Activated CD4-positive, alpha-beta T cell treated with anti-CD3 and anti-CD28 coated beads for 36 hours (primary cell): ENCODE measurements at regions not wholly inside any gene's neighbourhood (a gene's known extent, or its start where the extent isn't known, plus 50 kb on each side); places are given as distances from the start of the nearest gene placed in this dataset.
"Not testable (repeated sequence)": the region's sequence is repeated elsewhere in the genome, so short reads cannot be mapped to it uniquely, and the experiment has no call there.

ENCODE experiments used
- ATAC-seq: fragments of 200-7000 bp; cut with Tn5 transposase; one replicate; pipeline ENCODE4 v1.10.0; 2021; ENCODE audit warnings: mild to moderate bottlenecking, moderate library complexity
- CTCF ChIA-PET: fragments of 350-600 bp; sonication (Branson Sonifier 250); formaldehyde crosslinking; loops from one replicate; lab custom pipeline; 2021; ENCODE audit warnings: antibody characterized with exemption; lab: Charles Lee
- POLR2A ChIA-PET: fragments of 350-600 bp; sonication (Branson Sonifier 250); formaldehyde crosslinking; loops from one replicate; lab custom pipeline; 2021; ENCODE audit warnings: antibody characterized with exemption, inconsistent platforms; lab: Charles Lee
- DNase-seq: peaks from one replicate; pipeline ENCODE4 v3.0.0-alpha.2; 2020
- H3K27ac Mint-ChIP-seq: one replicate; pipeline ENCODE4 v1.8.0; 2021; ENCODE audit warnings: mixed read lengths
- H3K27me3 Mint-ChIP-seq: one replicate; pipeline ENCODE4 v1.8.0; 2021; ENCODE audit warnings: mixed read lengths
- H3K36me3 Mint-ChIP-seq: one replicate; pipeline ENCODE4 v1.8.0; 2021; ENCODE audit warnings: low read depth, mixed read lengths
- H3K4me1 Mint-ChIP-seq: one replicate; pipeline ENCODE4 v1.8.0; 2021; ENCODE audit warnings: mixed read lengths
- H3K4me3 Mint-ChIP-seq: one replicate; pipeline ENCODE4 v1.8.0; 2021; ENCODE audit warnings: mild to moderate bottlenecking, moderate library complexity, mixed read lengths
- H3K9me3 Mint-ChIP-seq: one replicate; pipeline ENCODE4 v1.8.0; 2021; ENCODE audit warnings: low read depth, mixed read lengths
- intact Hi-C, 2 experiments: fragments of 100-400 bp; cut with DNase I in 1 of 2; cut with micrococcal nuclease in 1 of 2; formaldehyde crosslinking; loops; one replicate each; pipeline versions ENCODE4 v1.14.2 to v1.15.1; 2022 to 2024; cut with DNase I, micrococcal nuclease

GRCh38 chr14:80055667-80056496 lies 155.4 kb downstream of the DIO2 start:
- ATAC-seq (no peak), DNase-seq (peak; percentile 6)
- H3K27me3 Mint-ChIP-seq = peaks cover 4% of the 10 kb centered on the region
- CTCF ChIA-PET = interaction anchor here (0.6 to 1.5 kb wide), 6 partner anchors 13 to 931 kb away, joined by 3 to 4 read pairs (median 3); no protein-coding TSS in a partner anchor
- H3K4me1 Mint-ChIP-seq = no peaks in the 10 kb centered on the region
- H3K9me3 Mint-ChIP-seq = no peaks in the 10 kb centered on the region
- intact Hi-C loops = loop anchor here (1.0 to 10.0 kb wide), 4 partner anchors 795 to 1109 kb away; no protein-coding TSS in a partner anchor
- no peak overlapping the region for H3K4me3 Mint-ChIP-seq
- POLR2A ChIA-PET = interaction anchor here (0.6 kb wide), 1 partner anchor 1116 kb away, joined by 4 read pairs; no protein-coding TSS in a partner anchor
- H3K27ac Mint-ChIP-seq = no peak overlapping the region
- no peaks in the 10 kb centered on the region for H3K36me3 Mint-ChIP-seq

GRCh38 chr14:80055226-80055625 lies 156.1 kb downstream of the DIO2 start:
- ChIA-PET POLR2A (no interaction called here), CTCF (no interaction called here)
- DNase-seq (no peak), ATAC-seq (no peak)
- Mint-ChIP-seq H3K4me3 (no peak overlapping the region), H3K4me1 (no peaks in the 10 kb centered on the region), H3K27ac (no peak overlapping the region), H3K9me3 (peaks cover 1% of the 10 kb centered on the region), H3K36me3 (no peaks in the 10 kb centered on the region), H3K27me3 (peaks cover 4% of the 10 kb centered on the region)
- intact Hi-C loops = loop anchor here (5.0 to 10.0 kb wide), 2 partner anchors 797 to 1110 kb away; no protein-coding TSS in a partner anchor

- intact Hi-C loops = loop anchor here in 1 of 2 experiments (10.0 kb wide), 1 partner anchor 1111 kb away; no protein-coding TSS in a partner anchor
- peaks cover 1% of the 10 kb centered on the region for H3K9me3 Mint-ChIP-seq
- ATAC-seq = no peak
- POLR2A ChIA-PET = no interaction called here
- CTCF ChIA-PET = no interaction called here
- no peak overlapping the region for H3K4me3 Mint-ChIP-seq
- H3K27ac Mint-ChIP-seq = no peak overlapping the region
- no peaks in the 10 kb centered on the region for H3K36me3 Mint-ChIP-seq
- no peaks in the 10 kb centered on the region for H3K4me1 Mint-ChIP-seq
- DNase-seq = no peak
- peaks cover 4% of the 10 kb centered on the region for H3K27me3 Mint-ChIP-seq
These were observed 157.3 kb downstream of the DIO2 start for GRCh38 chr14:80054020-80054419.

GRCh38 chr14:80049055-80049454 lies 162.2 kb downstream of the DIO2 start:
- ATAC-seq (no peak), DNase-seq (no peak)
- H3K4me3 Mint-ChIP-seq = no peak overlapping the region
- H3K27me3 Mint-ChIP-seq = no peaks in the 10 kb centered on the region
- no peak overlapping the region for H3K27ac Mint-ChIP-seq
- intact Hi-C loops = no loop called here
- ChIA-PET CTCF (no interaction called here), POLR2A (no interaction called here)
- peaks cover 1% of the 10 kb centered on the region for H3K9me3 Mint-ChIP-seq
- H3K36me3 Mint-ChIP-seq = no peaks in the 10 kb centered on the region
- H3K4me1 Mint-ChIP-seq = no peaks in the 10 kb centered on the region

- POLR2A ChIA-PET = no interaction called here
- H3K27me3 Mint-ChIP-seq = no peaks in the 10 kb centered on the region
- no peak overlapping the region for H3K27ac Mint-ChIP-seq
- H3K4me3 Mint-ChIP-seq = no peak overlapping the region
- H3K36me3 Mint-ChIP-seq = no peaks in the 10 kb centered on the region
- CTCF ChIA-PET = no interaction called here
- intact Hi-C loops = no loop called here
- no peaks in the 10 kb centered on the region for H3K4me1 Mint-ChIP-seq
- peaks cover 1% of the 10 kb centered on the region for H3K9me3 Mint-ChIP-seq
- ATAC-seq = no peak
- no peak for DNase-seq
These were observed 163.5 kb downstream of the DIO2 start for GRCh38 chr14:80047761-80048160.

- H3K27ac Mint-ChIP-seq = no peak overlapping the region
- ATAC-seq (no peak), DNase-seq (no peak)
- CTCF ChIA-PET = no interaction called here
- no peak overlapping the region for H3K4me3 Mint-ChIP-seq
- intact Hi-C loops = no loop called here
- POLR2A ChIA-PET = no interaction called here
- no peaks in the 10 kb centered on the region for H3K36me3 Mint-ChIP-seq
- peaks cover 4% of the 10 kb centered on the region for H3K9me3 Mint-ChIP-seq
- no peaks in the 10 kb centered on the region for H3K4me1 Mint-ChIP-seq
- H3K27me3 Mint-ChIP-seq = no peaks in the 10 kb centered on the region
These were observed 174.0 kb downstream of the DIO2 start for GRCh38 chr14:80037349-80037748.

- Mint-ChIP-seq H3K9me3 (peaks cover 2% of the 10 kb centered on the region), H3K4me1 (no peaks in the 10 kb centered on the region), H3K27ac (no peak overlapping the region), H3K36me3 (no peaks in the 10 kb centered on the region), H3K27me3 (no peaks in the 10 kb centered on the region), H3K4me3 (no peak overlapping the region)
- DNase-seq (no peak), ATAC-seq (no peak)
- CTCF ChIA-PET = no interaction called here
- intact Hi-C loops = no loop called here
- POLR2A ChIA-PET = no interaction called here
These were observed 186.9 kb downstream of the DIO2 start for GRCh38 chr14:80024417-80024816.

GRCh38 chr14:80018476-80018875 lies 192.8 kb downstream of the DIO2 start:
- H3K4me1 Mint-ChIP-seq, H3K9me3 Mint-ChIP-seq, H3K36me3 Mint-ChIP-seq, ATAC-seq, POLR2A ChIA-PET, H3K27ac Mint-ChIP-seq, H3K27me3 Mint-ChIP-seq, intact Hi-C loops, H3K4me3 Mint-ChIP-seq, DNase-seq: not testable (repeated sequence)
- CTCF ChIA-PET = interaction anchor here (0.8 kb wide), 1 partner anchor 1239 kb away, joined by 3 read pairs; no protein-coding TSS in a partner anchor

GRCh38 chr14:80017795-80018194 lies 193.5 kb downstream of the DIO2 start:
- no peaks in the 10 kb centered on the region for H3K4me1 Mint-ChIP-seq
- H3K27ac Mint-ChIP-seq = no peak overlapping the region
- ChIA-PET POLR2A (no interaction called here), CTCF (no interaction called here)
- H3K9me3 Mint-ChIP-seq = peaks cover 3% of the 10 kb centered on the region
- H3K36me3 Mint-ChIP-seq = no peaks in the 10 kb centered on the region
- intact Hi-C loops = no loop called here
- no peak for DNase-seq
- H3K27me3 Mint-ChIP-seq = no peaks in the 10 kb centered on the region
- H3K4me3 Mint-ChIP-seq = no peak overlapping the region
- no peak for ATAC-seq

GRCh38 chr14:80010245-80010644 lies 201.1 kb downstream of the DIO2 start:
- CTCF ChIA-PET, H3K4me3 Mint-ChIP-seq, H3K9me3 Mint-ChIP-seq: not testable (repeated sequence)

GRCh38 chr14:80005561-80005960 lies 205.7 kb downstream of the DIO2 start:
- intact Hi-C loops = no loop called here
- ChIA-PET POLR2A (no interaction called here), CTCF (no interaction called here)
- Mint-ChIP-seq H3K4me3 (no peak overlapping the region), H3K27ac (no peak overlapping the region), H3K36me3 (no peaks in the 10 kb centered on the region), H3K9me3 (peaks cover 2% of the 10 kb centered on the region), H3K27me3 (no peaks in the 10 kb centered on the region), H3K4me1 (no peaks in the 10 kb centered on the region)
- ATAC-seq = no peak
- no peak for DNase-seq

More at GRCh38 chr14:80010245-80010644, 201.1 kb downstream of the DIO2 start:
- intact Hi-C loops, H3K27me3 Mint-ChIP-seq, ATAC-seq, H3K27ac Mint-ChIP-seq, H3K36me3 Mint-ChIP-seq, POLR2A ChIA-PET, H3K4me1 Mint-ChIP-seq, DNase-seq: not testable (repeated sequence)

GRCh38 chr14:80004871-80005270 lies 206.4 kb downstream of the DIO2 start:
- intact Hi-C loops = no loop called here
- Mint-ChIP-seq H3K27ac (no peak overlapping the region), H3K27me3 (no peaks in the 10 kb centered on the region), H3K4me3 (no peak overlapping the region), H3K4me1 (no peaks in the 10 kb centered on the region), H3K36me3 (no peaks in the 10 kb centered on the region), H3K9me3 (peaks cover 2% of the 10 kb centered on the region)
- DNase-seq (no peak), ATAC-seq (no peak)
- CTCF ChIA-PET = no interaction called here
- POLR2A ChIA-PET = no interaction called here
